Gastrocnemius medialis (tissue), 4 donors: ENCODE measurements at regions not wholly inside any gene's neighbourhood (a gene's known extent, or its start where the extent isn't known, plus 50 kb on each side); places are given as distances from the start of the nearest gene placed in this dataset.

Experiments
- POLR2A ChIP-seq, 2 donors: fragments of 450-650 bp; IDR thresholded peaks; one replicate each; pipeline ENCODE4 v1.6.1; 2017; ENCODE audit warnings: antibody characterized with exemption in 2 of 2, mild to moderate bottlenecking in 2 of 2, moderate library complexity in 2 of 2
- TF ChIP-seq, protein P1 (sequence below), 5 experiments: fragments of 450-650 bp in 3 of 5; fragments of 200-600 bp in 2 of 5; sonication (generic) in 2 of 5; IDR thresholded peaks in 4 of 5; conservative IDR thresholded peaks in 1 of 5; 1 replicate in 4 of 5; 2 replicates in 1 of 5; pipeline ENCODE4 v1.5.1; 2016 to 2019; ENCODE audit warnings: antibody characterized with exemption in 5 of 5, mild to moderate bottlenecking in 3 of 5, moderate library complexity in 3 of 5

DNA sequence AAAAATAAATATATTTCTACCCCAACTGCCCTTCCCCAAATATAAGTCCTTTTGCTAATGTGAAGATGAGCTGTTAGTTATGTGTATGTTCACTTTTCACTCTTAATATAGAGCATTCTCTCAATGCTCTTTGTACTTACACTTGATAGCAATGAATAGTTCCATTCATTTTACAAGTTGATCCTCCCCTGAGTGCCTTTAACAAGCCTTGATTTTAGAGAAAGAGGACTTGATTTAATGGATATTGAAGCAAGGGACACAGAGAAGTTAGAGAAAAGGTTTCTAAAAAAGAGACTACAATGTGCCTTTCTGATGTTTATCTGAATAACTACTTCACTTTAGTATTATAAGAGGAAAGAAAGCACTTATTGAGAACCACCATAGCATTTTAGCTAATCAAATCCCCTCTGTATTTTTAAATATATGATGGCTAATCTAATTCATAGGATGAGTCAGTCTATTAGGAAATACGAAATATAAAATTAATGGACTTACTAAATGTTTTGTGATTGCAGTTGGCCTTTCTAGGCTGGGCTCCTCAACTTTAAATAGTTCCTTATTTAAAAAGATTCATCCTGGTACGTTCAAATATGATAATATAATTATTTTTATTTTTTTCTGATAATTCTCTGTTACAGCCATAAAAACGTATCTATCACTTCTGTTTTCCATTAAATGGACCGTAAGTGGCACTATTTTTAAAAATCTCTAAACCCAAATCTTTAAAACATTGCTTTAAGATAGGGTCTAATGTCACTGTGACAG lies 1097.8 kb upstream of the SLC10A2 start:
- TF ChIP-seq, protein P1, sequence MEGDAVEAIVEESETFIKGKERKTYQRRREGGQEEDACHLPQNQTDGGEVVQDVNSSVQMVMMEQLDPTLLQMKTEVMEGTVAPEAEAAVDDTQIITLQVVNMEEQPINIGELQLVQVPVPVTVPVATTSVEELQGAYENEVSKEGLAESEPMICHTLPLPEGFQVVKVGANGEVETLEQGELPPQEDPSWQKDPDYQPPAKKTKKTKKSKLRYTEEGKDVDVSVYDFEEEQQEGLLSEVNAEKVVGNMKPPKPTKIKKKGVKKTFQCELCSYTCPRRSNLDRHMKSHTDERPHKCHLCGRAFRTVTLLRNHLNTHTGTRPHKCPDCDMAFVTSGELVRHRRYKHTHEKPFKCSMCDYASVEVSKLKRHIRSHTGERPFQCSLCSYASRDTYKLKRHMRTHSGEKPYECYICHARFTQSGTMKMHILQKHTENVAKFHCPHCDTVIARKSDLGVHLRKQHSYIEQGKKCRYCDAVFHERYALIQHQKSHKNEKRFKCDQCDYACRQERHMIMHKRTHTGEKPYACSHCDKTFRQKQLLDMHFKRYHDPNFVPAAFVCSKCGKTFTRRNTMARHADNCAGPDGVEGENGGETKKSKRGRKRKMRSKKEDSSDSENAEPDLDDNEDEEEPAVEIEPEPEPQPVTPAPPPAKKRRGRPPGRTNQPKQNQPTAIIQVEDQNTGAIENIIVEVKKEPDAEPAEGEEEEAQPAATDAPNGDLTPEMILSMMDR (IDR thresholded peaks at IDR 0.05 in 4 of 5, conservative IDR thresholded peaks at IDR 0.05 in 1 of 5), result no peak
- TF ChIP-seq POLR2A (IDR thresholded peaks at IDR 0.05), result no peak
